ENCODE measurements at regions not wholly inside any gene's neighbourhood (a gene's known extent, or its start where the extent isn't known, plus 50 kb on each side); places are given as distances from the start of the nearest gene placed in this dataset.

DNA sequence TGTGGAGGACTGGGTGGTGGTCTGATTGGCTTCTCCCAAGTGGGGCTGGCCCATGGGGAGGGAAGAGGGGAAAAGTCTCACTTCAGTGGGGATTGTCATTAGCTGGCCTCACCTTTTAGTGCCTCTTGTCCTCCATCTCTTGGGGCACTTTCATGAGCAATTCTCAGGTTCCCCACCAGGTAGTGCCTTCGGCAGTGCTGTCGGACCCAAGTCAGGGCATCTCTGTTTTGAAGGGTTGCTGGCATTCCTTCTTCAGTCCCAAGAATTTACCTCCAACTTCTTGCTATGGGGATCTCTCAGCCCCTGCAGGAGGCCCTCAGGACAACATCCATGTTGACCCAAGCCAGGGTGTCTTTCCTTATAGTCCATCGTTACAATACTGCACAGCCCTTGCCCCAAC lies 54.7 kb upstream of the F3 start:
- TF ChIP-seq, protein P1, sequence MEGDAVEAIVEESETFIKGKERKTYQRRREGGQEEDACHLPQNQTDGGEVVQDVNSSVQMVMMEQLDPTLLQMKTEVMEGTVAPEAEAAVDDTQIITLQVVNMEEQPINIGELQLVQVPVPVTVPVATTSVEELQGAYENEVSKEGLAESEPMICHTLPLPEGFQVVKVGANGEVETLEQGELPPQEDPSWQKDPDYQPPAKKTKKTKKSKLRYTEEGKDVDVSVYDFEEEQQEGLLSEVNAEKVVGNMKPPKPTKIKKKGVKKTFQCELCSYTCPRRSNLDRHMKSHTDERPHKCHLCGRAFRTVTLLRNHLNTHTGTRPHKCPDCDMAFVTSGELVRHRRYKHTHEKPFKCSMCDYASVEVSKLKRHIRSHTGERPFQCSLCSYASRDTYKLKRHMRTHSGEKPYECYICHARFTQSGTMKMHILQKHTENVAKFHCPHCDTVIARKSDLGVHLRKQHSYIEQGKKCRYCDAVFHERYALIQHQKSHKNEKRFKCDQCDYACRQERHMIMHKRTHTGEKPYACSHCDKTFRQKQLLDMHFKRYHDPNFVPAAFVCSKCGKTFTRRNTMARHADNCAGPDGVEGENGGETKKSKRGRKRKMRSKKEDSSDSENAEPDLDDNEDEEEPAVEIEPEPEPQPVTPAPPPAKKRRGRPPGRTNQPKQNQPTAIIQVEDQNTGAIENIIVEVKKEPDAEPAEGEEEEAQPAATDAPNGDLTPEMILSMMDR (IDR thresholded peaks at IDR 0.05; ENCODE audit: low read depth, low read length): no peak
- DNase-seq (ENCODE audit: extremely low read depth, low read depth): no peak

DNA sequence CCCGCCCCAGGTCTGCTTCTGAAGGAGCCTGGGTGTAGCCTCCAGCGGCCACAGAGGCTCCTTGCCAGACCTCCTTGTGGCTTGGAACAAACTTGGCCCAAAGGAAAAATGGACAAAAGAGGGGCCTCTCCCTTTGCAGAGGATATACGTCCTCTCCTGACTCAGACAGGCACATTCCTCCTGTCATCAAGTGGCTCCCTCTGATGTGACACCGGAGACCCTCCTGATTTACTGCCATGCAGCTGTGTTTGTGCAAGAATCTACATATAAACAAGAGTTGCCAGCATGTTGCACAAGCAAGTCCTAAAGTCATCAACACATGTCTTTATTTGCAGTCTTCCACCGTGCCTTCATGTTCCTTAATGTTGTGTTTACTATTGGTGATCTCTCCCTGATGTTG lies 54.1 kb upstream of the F3 start:
- TF ChIP-seq, protein P1 (IDR thresholded peaks at IDR 0.05; ENCODE audit: low read depth, low read length): no peak
- DNase-seq (ENCODE audit: extremely low read depth, low read depth): no peak

DNA sequence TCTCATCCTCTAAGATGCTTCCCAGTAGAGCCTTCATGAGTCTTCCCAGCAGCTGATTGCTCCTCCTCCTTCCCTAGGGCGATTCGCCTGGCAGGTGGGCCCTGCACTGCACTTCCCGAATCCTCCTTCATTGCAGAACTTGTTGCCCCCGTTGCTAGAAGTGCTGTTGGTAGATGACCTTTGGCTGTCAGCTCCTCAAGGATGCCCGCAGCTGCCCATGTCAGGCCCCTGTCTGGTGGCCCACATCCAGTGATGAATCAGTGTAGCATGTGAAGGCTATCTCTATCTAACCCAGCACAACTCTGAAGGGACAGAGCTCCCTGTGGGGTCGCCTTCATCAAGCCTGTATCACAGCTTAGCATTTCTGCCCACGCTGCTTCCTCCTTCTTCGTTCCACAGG lies 52.1 kb upstream of the F3 start:
- TF ChIP-seq, protein P1 (IDR thresholded peaks at IDR 0.05; ENCODE audit: low read depth, low read length): no peak
- no peak for DNase-seq (ENCODE audit: extremely low read depth, low read depth)

DNA sequence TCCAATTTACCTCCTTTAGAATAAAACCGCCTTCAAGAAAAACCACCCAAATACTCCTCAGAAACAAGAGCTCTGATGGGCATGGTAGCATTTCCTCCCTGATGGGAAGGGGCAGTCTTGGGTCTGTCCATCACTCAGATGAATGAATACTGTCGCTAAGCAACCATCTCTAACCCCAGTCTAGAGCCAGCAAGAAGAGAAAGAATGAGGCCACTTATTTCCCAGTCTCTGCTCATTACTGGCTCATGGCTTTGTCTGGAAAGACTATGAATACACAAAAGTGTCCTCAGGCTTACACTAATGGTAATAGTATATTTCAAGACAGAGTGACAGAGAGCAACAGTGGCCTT lies 51.0 kb upstream of the F3 start:
- TF ChIP-seq, protein P1 (IDR thresholded peaks at IDR 0.05; ENCODE audit: low read depth, low read length): no peak
- no peak for DNase-seq (ENCODE audit: extremely low read depth, low read depth)

DNA sequence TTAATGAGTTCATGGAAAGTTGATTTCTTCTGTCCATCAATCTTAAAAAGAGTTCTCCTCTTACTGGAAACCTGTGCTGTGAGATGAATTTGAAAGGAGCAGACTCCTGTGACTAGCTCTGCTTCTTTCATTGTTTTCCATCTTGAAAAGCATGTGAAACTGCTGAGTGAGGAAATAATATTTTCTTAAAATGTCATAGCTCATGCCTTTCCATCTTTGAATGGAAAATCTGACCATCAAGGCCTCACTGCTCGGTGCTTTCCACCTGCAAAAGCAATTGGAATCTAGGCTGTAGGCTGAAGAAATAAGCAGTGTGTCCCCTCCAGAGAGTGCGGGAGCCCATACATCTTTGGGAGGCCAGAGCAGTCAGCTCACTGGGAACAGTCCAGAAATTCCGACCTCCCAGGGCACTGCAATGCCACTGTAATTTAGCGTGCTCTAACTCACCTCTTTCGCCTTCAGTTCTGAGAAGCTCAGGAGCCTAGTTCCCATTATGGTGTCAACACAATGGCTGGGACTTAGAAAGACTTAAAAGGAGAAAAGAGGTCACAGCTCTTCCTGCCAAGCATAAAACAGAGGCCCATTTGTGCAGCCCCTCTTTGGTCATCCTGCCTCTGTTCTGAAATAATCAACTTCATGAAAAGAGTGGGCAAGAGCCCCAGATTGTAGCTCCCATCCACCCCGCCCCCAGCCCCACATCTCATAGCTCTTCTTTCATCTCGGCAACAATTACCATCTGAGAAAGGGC lies 50.4 kb upstream of the F3 start:
- TF ChIP-seq, protein P1 (IDR thresholded peaks at IDR 0.05; ENCODE audit: low read depth, low read length): no peak
- DNase-seq (ENCODE audit: extremely low read depth, low read depth): no peak

Measured in AG09319 (cell line).